Vagina (tissue), 2 donors: ENCODE measurements at regions not wholly inside any gene's neighbourhood (a gene's known extent, or its start where the extent isn't known, plus 50 kb on each side); places are given as distances from the start of the nearest gene placed in this dataset.

Experiments used
- DNase-seq, 2 donors: peaks; one replicate each; pipeline ENCODE4 v3.0.0-alpha.2; 2017; ENCODE audit errors: extremely low spot score in 2 of 2
- H3K27ac ChIP-seq: fragments of 200-600 bp; sonication (generic); one replicate; pipeline ENCODE4 v1.5.1; 2019
- H3K27me3 ChIP-seq: fragments of 200-600 bp; sonication (generic); one replicate; pipeline ENCODE4 v1.5.1; 2019
- H3K36me3 ChIP-seq, 2 donors: fragments of 200-600 bp; sonication (generic); one replicate each; pipeline ENCODE4 v1.5.1; 2017 to 2019
- H3K4me1 ChIP-seq: fragments of 200-600 bp; sonication (generic); one replicate; pipeline ENCODE4 v1.5.1; 2019
- H3K4me3 ChIP-seq, 2 donors: fragments of 200-600 bp; sonication (generic); 1 replicate in 1 of 2; 2 replicates in 1 of 2; pipeline ENCODE4 v1.5.1; 2016 to 2019
- H3K9me3 ChIP-seq: fragments of 200-600 bp; sonication (generic); one replicate; pipeline ENCODE4 v1.5.1; 2019
- CTCF ChIP-seq, 3 experiments: fragments of 450-650 bp in 2 of 3; fragments of 200-600 bp in 1 of 3; sonication (generic) in 1 of 3; IDR thresholded peaks; one replicate each; pipeline ENCODE4 v1.5.1; 2017 to 2019; ENCODE audit warnings: antibody characterized with exemption in 3 of 3, mild to moderate bottlenecking in 2 of 3, moderate library complexity in 2 of 3
- POLR2A ChIP-seq, 2 donors: fragments of 450-650 bp; IDR thresholded peaks; one replicate each; pipeline ENCODE4 v1.6.1; 2017; ENCODE audit warnings: antibody characterized with exemption in 2 of 2, mild to moderate bottlenecking in 2 of 2, moderate library complexity in 2 of 2
- POLR2AphosphoS5 ChIP-seq, 2 donors: sonication (generic); formaldehyde crosslinking; IDR thresholded peaks; one replicate each; pipeline ENCODE4 v1.9.0; 2017; ENCODE audit warnings: antibody characterized with exemption in 2 of 2, mild to moderate bottlenecking in 2 of 2, low read depth in 1 of 2; ENCODE audit not compliant: insufficient read depth in 1 of 2
- intact Hi-C: fragments of 100-400 bp; cut with DNase I; formaldehyde crosslinking; loops from one replicate; pipeline ENCODE4 v1.15.1; 2023

GRCh38 chr1:82907313-82907712 is 1091.6 kb downstream of the TTLL7 start:
- H3K4me1 ChIP-seq: no peaks in the 10 kb centered on the region
- DNase-seq: no peak
- no peak overlapping the region for H3K27ac ChIP-seq
- no peak overlapping the region for H3K4me3 ChIP-seq
- intact Hi-C loops: no loop called here
- no peaks in the 10 kb centered on the region for H3K27me3 ChIP-seq
- H3K9me3 ChIP-seq: no peaks in the 10 kb centered on the region
- H3K36me3 ChIP-seq: no peaks in the 10 kb centered on the region
- TF ChIP-seq POLR2A (IDR thresholded peaks at IDR 0.05) (no peak), CTCF (IDR thresholded peaks at IDR 0.05) (no peak), POLR2AphosphoS5 (IDR thresholded peaks at IDR 0.05; ENCODE audit: insufficient read depth in 1 of 2, low read depth in 1 of 2) (no peak)

GRCh38 chr1:82903626-82904025 is 1095.3 kb downstream of the TTLL7 start:
- intact Hi-C loops: no loop called here

GRCh38 chr1:82901561-82901960 is 1097.4 kb downstream of the TTLL7 start:
- no peak for DNase-seq
- TF ChIP-seq POLR2A (IDR thresholded peaks at IDR 0.05): no peak
- TF ChIP-seq POLR2AphosphoS5 (IDR thresholded peaks at IDR 0.05; ENCODE audit: insufficient read depth in 1 of 2, low read depth in 1 of 2): no peak
- TF ChIP-seq CTCF (IDR thresholded peaks at IDR 0.05): no peak
- Histone ChIP-seq H3K27me3 (no peaks in the 10 kb centered on the region), H3K9me3 (no peaks in the 10 kb centered on the region), H3K4me3 (no peak overlapping the region), H3K4me1 (no peaks in the 10 kb centered on the region), H3K27ac (no peak overlapping the region), H3K36me3 (no peaks in the 10 kb centered on the region)
- intact Hi-C loops: no loop called here

More at GRCh38 chr1:82903626-82904025, 1095.3 kb downstream of the TTLL7 start:
- Histone ChIP-seq H3K36me3 (no peaks in the 10 kb centered on the region), H3K9me3 (no peaks in the 10 kb centered on the region), H3K4me1 (no peaks in the 10 kb centered on the region), H3K4me3 (no peak overlapping the region), H3K27ac (no peak overlapping the region), H3K27me3 (no peaks in the 10 kb centered on the region)
- no peak for DNase-seq
- TF ChIP-seq CTCF (IDR thresholded peaks at IDR 0.05): no peak
- TF ChIP-seq POLR2A (IDR thresholded peaks at IDR 0.05): no peak
- no peak for TF ChIP-seq POLR2AphosphoS5 (IDR thresholded peaks at IDR 0.05; ENCODE audit: insufficient read depth in 1 of 2, low read depth in 1 of 2)

GRCh38 chr1:82901118-82901517 is 1097.8 kb downstream of the TTLL7 start:
- Histone ChIP-seq H3K9me3 (no peaks in the 10 kb centered on the region), H3K27ac (no peak overlapping the region), H3K4me1 (no peaks in the 10 kb centered on the region), H3K27me3 (no peaks in the 10 kb centered on the region), H3K36me3 (no peaks in the 10 kb centered on the region), H3K4me3 (no peak overlapping the region)
- DNase-seq: no peak
- intact Hi-C loops: no loop called here
- no peak for TF ChIP-seq CTCF (IDR thresholded peaks at IDR 0.05)
- no peak for TF ChIP-seq POLR2AphosphoS5 (IDR thresholded peaks at IDR 0.05; ENCODE audit: insufficient read depth in 1 of 2, low read depth in 1 of 2)
- no peak for TF ChIP-seq POLR2A (IDR thresholded peaks at IDR 0.05)

- Histone ChIP-seq H3K9me3 (no peaks in the 10 kb centered on the region), H3K36me3 (no peaks in the 10 kb centered on the region), H3K4me1 (no peaks in the 10 kb centered on the region), H3K4me3 (no peak overlapping the region), H3K27ac (no peak overlapping the region), H3K27me3 (no peaks in the 10 kb centered on the region)
- TF ChIP-seq POLR2AphosphoS5 (IDR thresholded peaks at IDR 0.05; ENCODE audit: insufficient read depth in 1 of 2, low read depth in 1 of 2) (no peak), CTCF (IDR thresholded peaks at IDR 0.05) (no peak), POLR2A (IDR thresholded peaks at IDR 0.05) (no peak)
- no peak for DNase-seq
- intact Hi-C loops: no loop called here
These were observed 1098.3 kb downstream of the ADGRL2 start for GRCh38 chr1:82899017-82899416.
